DMS153 treated with DMSO at 0.1 percent for 48 hours (cell line): ENCODE measurements at regions not wholly inside any gene's neighbourhood (a gene's known extent, or its start where the extent isn't known, plus 50 kb on each side); places are given as distances from the start of the nearest gene placed in this dataset.
"Not testable (repeated sequence)": the region's sequence is repeated elsewhere in the genome, so short reads cannot be mapped to it uniquely, and the experiment has no call there.

ENCODE experiments used
- DNase-seq: peaks from one replicate; lab custom pipeline; 2025; ENCODE audit not compliant: unreplicated experiment; lab: John Stamatoyannopoulos, UW

DNA sequence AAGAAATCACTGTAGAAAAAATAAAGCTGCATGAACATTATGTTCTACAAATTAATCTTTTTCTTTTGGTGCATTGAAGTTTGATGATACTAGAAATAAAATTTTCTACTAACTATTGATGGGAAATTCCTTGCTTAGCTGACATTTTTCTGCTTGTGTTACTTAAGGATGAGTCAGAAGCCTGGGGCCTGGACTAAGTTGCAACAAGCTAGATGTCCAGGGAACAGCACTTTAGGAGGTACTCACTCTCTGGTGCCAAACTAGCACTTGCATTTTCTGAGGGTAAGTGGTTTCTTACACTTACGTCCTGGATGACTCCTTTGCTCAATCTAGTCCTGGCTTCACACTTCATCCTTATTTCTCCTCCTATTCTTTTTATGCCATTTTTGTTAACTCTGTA lies 945.1 kb downstream of the IGSF11 start:
- DNase-seq = no peak

DNA sequence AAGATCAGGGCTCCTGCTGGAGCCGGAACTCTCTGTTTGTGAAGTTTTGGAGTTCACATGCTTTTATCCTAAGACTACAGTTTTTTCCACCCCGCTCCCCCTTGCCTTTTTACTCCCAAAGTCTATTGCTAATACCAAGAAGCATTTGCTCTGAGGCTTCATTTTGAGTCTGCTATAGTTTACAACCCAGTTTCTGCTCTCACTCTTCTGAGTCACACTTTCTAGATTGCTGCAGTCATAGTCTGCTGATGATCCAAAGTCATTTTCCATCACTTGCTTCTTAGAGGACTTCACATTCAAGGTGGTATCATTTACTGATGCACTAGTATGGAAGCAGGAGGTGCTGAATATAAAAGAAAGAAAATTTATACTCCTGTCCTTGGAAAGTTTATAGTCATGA lies 937.4 kb downstream of the IGSF11 start:
- no peak for DNase-seq

DNA sequence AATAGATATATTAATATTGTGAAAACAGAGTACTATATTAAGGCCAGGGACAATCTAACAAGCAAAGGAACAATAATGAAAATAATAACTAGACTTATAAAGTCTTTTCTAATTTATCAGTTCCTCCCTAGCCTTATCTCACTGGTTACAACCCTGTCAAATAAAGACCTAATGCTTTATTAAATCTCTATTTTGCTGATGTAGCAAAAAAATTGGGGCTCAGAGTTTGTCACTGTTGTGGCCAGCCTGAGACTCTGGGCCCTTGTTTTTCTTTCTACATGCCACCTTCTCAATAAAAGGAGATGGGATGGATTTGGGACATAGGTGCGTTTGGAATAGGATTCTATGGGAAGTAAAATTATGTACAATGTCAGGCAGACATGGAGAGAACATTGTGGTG lies 937.0 kb downstream of the IGSF11 start:
- no peak for DNase-seq

DNA sequence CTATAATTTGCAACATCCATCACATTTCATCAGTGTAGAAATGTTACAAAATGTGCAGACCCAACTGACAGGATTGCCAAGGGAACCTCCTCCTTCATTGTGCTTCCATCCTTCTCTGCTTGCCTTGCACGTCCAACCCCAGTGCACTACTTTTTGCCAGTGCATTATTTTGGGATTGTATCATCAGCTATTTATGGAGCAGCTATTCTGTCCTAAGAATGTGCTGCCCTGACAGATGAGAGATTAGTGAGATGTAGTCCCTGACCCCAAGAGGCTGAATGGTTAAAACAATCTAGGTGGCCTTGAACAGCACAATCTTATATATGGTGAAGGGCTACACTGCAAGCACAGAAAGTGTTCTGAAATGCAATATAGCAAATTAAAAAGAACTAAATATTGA lies 935.8 kb downstream of the IGSF11 start:
- no peak for DNase-seq

DNA sequence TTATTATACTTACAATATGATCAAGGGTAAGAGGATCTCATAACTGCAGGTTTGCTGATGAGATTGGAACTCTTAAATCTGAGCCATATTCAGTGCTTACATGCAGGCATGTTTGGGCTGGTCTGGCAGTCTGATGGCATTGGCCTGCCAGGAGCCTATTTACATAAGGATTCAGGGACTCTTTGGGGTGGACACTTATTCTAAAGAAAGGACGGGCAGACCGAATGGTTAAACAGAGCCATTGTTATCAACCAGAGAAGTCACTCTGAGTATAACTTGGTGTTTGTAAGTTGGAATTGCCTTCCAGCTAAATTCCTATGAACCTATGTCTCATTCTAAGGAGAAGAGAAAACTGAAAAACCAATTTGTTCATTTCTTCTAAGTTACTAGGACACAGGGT lies 932.8 kb downstream of the IGSF11 start:
- no peak for DNase-seq

DNA sequence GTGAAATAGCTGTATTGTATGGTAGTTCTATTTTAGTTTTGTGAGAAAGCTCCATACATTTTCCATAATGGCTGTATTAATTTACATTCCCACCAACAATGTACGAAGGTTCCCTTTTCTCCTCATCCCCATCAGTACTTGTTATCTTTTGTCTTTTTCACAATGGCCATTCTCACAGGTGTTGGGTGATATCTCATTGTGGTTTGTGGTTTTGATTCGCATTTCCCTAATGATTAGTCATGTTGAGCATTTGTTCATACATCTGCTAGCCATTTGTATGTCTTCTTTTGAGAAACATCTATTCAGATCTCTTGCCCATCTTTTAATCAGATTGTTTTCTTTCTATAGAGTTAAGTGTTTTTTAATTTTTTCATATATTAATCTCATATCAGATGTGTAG lies 931.9 kb downstream of the IGSF11 start:
- DNase-seq = no peak

DNA sequence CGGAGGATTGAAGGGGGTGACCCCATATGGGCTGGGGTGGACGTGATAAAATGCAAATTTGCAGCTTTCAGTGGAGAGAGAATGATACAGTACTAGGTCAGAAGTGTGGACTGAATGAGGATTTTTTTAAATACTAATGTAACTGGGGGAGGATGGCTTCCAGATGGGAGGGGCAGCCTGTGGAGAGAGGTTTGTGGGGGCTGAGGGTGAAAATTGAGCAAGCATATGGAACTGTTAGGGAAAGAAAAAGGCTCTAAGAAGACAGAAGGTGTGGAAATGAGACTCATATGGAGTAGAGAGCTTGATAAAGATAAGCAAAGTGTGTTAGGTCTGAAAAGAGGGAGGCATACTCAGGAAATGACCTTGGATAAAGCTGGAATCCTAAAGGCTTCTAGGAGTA lies 926.4 kb downstream of the IGSF11 start:
- no peak for DNase-seq

DNA sequence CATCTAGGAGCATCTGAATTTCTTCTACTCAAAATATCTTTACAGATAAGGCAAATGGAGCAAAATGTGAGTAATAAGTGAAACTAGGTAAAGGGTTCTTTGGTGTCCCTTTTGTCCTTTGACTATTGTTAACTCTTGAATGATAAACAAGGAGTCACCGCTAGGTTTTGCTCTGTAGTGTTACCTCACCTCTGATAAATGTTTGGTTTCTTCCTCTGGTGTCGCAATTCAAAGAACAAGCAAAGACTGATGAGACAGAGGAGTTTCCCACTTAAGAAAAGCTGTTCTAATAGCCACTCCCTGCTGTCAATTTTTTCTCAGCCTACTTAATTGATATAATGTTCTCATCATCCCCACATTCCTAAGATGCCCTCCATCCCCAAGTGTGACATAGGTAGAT lies 925.9 kb downstream of the IGSF11 start:
- DNase-seq = no peak

DNA sequence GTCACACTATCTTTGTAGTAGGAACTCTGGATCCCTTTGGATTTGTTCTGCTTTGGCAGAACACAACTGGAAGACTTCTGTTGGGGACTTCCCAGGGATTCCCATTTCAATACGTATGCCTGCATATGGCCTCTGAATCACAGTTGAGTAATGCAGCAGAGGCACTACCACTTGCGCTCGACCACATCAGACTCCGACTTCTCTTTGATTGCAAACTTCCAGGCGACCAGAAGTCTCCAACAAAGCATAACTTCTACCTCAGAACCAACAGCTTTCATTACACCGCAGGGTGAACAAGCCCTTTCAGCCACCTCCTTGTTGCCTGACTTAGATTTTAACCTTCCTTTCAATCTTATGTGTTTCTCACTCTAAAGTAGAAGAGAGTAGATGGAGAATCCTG lies 924.4 kb downstream of the IGSF11 start:
- no peak for DNase-seq

DNA sequence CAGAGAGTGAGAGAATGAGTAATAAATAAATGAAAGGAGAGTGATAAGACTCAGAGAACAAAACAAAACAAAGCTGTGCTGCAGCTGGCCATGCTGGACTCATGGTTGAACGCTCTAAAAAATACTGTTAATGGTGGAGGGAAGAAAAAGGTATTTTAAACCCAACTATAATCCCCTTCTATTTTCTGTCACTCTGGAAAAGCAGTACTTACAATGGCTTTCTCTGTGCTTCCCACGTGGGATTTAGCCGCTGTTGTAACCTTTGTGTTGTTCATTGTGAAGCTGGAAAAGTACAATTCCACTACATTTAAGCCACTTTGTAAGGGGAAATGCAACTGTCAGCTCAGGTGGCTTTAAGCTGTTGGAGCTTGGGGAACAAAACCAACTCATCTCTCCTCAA lies 917.7 kb downstream of the IGSF11 start:
- DNase-seq = no peak

DNA sequence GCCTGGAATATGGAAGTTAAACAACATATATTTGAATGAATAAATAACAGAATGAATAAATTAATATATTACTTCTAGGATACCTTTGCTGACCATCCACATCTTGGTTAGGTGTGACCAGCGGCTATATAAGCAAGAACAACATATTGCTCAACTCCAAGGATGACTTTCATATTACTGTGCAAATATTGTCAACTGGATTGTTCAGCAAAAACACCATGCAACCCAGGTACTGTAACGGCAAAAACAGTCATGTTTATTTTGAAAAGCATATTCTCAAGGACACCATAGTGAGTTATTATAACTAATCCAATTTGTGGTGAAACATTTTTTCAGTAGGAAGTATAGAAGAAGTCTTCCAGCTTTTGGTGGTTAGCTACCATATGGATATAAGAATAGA lies 907.9 kb downstream of the IGSF11 start:
- DNase-seq = no peak

DNA sequence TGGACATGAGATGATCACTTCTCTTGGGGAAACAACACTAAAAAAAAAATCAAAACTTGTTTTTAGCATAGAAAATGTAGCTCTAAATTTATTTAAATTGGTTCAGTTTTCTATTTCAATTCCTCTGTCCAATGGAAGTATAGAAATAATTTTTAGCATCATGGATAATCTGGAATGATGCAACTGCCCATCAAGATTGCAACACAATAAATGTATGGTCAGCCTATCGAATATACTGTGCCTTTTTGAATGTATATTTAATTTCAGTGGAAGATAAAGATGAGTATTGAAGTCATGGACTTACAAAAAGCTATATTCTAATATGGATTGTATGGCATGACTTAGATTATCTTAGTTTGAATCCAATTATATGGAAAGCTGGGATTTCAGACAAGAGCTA lies 906.7 kb downstream of the IGSF11 start:
- no peak for DNase-seq

DNA sequence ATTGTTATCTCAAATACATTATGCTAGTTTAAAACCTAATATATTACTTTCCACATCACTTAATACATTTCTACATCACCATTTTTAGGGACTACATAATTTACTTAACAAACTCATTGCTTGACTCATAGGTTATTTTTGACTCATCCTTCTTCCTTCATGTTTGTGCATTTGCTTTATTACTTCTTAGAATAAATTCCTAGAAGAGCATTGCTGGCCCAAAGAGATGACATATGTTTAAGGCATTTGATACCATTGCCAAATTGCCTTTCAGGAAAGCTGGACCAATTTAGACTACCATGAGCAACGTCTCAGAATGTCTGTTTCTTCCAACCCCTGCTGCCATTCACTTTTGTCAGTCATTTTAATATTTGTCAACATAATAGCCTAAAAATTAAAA lies 905.8 kb downstream of the IGSF11 start:
- DNase-seq = no peak

DNA sequence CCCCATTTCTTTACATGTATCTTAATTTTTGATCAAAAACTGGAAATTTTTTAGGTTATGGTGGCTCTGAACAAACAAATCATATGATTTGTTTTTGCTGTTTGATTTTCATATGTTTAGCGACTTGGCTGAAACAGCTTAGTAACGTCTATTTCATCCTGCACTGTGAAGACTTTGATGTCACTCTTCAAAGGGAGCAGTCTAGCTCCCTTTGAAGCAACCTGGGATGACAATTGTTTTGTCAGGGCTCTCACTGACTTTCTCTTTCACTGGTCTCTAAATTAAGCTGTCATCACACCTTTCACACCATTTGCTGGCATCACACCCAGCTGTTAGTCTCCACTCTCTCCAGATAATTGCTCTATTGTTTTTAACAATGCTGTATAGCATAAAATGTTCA lies 896.9 kb downstream of the IGSF11 start:
- no peak for DNase-seq

DNA sequence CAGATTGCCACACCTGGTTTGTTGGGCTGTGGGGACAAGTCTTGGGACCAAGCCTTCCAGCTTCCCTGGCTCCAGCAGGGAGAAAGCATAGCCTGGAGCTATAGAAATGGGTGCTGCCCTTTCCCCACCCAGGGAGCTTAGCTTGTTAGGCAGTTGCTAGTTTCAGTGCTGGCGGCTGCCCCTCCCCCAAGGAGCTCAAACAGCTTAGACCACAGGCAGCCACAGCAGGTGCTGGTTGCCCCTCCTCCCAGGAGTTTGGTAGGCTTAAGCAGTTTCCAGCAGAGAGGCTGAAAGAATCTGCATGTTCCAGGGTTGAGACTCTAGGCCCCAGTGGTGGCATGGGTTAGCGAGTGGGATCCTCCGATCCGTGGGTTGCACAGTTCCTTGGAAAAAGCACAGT lies 889.7 kb downstream of the IGSF11 start:
- no peak for DNase-seq

DNA sequence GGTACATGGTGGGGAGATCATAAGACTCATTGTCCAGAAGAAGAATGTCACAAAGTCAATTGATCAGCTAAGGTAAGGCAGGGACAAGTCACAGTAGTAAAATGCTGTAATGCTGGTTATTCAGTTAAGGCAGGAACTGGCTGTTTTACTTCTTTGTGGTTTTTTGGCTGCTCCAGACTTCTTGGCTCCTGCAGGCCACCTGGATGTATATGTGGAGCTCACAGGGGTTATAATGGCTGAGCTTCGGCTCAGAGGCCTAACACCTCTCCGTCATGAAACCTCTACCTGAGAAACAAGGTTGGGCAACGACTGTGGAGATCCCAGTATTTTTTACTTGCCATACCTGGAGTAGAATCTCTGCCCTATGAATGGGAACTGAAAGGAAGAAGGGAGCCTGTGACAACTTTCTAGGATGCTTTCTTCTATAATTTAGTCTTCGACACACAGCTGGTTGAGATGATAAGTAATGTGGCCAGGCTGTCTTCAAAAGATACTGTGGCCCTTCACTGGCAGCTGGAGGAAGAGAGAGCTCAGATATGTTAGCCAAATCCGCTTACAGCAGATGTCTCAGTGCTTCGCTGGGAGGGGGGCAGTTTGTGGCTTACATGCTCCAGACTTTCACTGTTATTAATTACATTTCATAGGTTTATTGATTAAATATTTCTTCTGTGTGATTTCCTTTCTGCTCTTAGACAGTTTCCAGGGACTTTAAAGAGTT lies 887.8 kb downstream of the IGSF11 start:
- no peak for DNase-seq

DNA sequence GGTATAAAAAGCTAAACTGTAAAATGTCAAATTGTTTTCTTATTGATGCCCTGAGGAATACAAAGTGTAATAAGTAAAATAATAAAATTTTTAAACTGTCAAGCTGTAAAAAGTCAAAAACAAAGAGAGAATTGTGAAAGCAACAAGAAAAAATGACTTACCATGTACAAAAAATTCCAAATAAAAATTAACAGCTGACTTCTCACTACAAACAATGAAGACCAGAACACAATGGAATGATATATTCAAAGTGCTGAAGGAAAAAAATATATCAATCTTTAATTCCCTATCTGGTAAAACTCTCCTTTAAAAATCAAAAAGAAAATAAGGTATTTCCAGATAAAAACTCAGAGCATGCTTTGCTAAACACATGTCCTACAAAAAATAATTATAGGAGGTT lies 883.5 kb downstream of the IGSF11 start:
- DNase-seq = no peak

DNA sequence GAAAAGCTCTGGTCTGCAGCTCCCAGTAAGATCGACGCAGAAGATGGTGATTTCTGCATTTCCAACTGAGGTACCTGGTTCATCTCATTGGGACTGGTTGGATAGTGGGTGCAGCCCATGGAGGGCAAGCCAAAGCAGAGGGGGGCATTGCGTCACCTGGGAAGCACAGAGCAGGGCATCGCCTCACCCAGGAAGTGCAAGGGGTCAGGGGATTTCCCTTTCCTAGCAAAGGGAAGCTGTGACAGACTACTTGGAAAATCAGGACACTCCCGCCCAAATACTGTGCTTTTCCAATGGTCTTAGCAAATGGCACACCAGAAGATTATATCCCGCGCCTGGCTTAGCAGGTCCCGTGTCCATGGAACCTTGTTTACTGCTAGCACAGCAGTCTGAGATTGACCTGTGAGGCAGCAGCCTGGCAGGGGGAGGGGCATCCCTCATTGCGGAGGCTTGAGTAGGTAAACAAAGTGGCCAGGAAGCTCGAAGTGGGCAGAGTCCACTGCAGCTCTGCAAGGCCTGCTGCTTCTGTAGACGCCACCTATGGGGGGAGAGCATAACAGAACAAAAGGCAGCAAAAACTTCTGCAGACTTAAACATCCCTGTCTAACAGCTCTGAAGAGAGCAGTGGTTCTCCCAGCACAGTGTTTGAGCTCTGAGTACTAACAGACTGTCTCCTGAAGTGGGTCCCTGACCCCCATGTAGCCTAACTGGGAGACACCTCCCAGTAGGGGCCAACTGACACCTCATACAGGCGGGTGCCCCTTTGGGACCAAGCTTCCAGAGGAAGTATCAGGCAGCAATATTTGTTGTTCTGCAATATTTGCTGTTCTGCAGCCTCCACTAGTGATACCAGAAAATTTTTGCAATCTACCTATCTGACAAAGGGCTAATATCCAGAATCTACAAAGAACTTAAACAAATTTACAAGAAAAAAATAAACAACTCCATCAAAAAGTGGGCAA lies 871.7 kb downstream of the IGSF11 start:
- not testable (repeated sequence) for DNase-seq

DNA sequence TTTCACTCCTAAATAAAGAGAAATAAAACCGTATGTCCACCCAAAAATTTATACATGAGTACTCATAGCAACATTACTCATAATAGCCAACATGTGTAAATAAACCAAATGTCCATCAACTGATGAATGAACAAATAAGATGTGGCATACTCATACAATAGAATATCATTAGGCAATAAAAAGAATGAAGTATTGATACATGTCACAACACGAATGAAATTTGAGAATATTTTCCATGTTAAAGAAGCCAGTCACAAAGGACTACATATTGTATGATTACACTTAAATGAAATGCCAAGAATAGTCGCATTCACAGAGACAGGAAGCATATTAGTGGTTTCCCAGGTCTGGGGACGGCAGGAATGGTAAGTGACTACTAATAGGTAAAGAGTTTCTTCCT lies 869.2 kb downstream of the IGSF11 start:
- no peak for DNase-seq

DNA sequence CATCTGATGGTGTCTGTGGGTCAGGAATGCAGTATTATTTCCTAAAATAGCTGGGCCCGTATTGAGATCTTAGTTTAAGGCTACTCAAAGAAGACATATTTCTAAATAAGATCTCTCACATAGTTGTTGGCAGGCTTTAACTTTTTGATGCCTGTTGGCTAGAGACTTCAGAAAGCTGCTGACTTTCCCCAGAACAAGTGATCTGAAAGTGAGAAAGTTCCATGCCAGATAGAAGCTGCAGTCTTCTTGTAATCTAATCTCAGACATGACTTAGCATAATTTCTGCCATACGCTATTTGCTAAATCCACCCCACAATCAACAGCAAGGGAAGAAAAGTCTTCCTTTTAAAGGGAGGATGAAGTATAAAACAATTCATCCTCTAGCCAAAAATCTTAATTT lies 867.1 kb downstream of the IGSF11 start:
- DNase-seq = no peak

DNA sequence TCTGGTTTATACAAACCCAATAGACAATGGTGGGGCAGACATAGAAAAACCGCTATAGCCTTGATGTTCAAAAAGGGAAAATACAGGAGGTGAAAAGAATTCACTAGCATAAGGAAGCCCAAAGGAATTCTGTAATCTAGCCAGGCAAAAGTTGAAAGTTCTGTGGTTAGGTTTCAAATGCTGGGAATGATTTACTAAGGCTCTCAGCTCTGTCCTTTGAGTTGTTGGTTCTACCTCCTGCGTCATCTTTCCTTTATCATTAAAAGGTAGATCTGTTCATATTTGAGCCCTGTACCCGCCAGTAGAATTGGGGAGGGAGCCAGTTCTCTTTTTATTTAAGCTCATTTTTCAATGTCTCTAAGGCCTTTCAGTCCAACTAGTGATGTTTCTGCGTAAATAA lies 866.5 kb downstream of the IGSF11 start:
- DNase-seq = no peak

DNA sequence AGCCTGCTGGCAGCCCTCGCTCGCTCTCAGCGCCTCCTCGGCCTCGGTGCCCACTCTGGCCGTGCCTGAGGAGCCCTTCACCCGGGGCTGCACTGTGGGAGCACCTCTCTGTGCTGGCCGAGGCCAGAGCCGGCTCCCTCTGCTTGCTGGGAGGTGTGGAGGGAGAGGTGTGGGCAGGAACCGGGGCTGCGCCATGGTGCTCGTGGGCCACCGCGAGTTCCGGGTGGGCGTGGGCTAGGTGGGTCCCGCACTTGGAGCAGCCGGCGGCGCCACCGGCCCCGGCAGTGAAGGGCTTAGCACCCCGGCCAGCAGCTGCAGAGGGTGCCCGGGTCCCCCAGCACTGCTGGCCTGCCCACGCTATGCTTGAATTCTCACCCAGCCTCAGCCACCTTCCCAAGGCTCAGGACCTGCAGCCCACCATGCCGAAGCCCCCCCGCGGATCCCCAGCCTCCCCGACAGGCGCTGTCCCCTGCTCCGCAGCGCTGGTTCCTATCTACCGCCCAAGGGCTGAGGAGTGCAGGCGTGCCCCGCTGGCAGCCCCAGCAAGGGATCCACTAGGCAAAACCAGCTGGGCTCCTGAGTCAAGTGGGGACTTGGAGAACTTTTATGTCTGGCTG lies 863.3 kb downstream of the IGSF11 start:
- no peak for DNase-seq
